ENCODE measurements at regions not wholly inside any gene's neighbourhood (a gene's known extent, or its start where the extent isn't known, plus 50 kb on each side); places are given as distances from the start of the nearest gene placed in this dataset.

- DNase-seq (ENCODE audit: low read depth, low spot score), result no peak
- Histone ChIP-seq H3K27me3 (ENCODE audit: control insufficient read depth, insufficient read depth, low read length) (no peaks in the 10 kb centered on the region), H3K9me3 (ENCODE audit: control insufficient read depth, insufficient read depth, low read length) (no peaks in the 10 kb centered on the region), H3K4me3 (ENCODE audit: low read depth, low read length) (no peak overlapping the region), H3K27ac (ENCODE audit: low read depth, low read length) (no peak overlapping the region)
- POLR2A ChIA-PET, result interaction anchor here (0.7 kb wide), 1 partner anchor 514 kb away, joined by 5 read pairs; no protein-coding TSS in a partner anchor
- CTCF ChIA-PET, result interaction anchor here (1.8 to 2.2 kb wide), 2 partner anchors 8 to 747 kb away, joined by 6 to 7 read pairs; no protein-coding TSS in a partner anchor
- no peak for TF ChIP-seq CTCF (IDR thresholded peaks at IDR 0.05; ENCODE audit: low read depth, low read length)
Observed at GRCh38 chr3:117518364-117518763, 808.8 kb downstream of the TUSC7 start.

- ChIA-PET CTCF (no interaction called here), POLR2A (no interaction called here)
- Histone ChIP-seq H3K9me3 (ENCODE audit: control insufficient read depth, insufficient read depth, low read length) (no peaks in the 10 kb centered on the region), H3K4me3 (ENCODE audit: low read depth, low read length) (no peak overlapping the region), H3K27me3 (ENCODE audit: control insufficient read depth, insufficient read depth, low read length) (no peaks in the 10 kb centered on the region), H3K27ac (ENCODE audit: low read depth, low read length) (no peak overlapping the region)
- no peak for DNase-seq (ENCODE audit: low read depth, low spot score)
- TF ChIP-seq CTCF (IDR thresholded peaks at IDR 0.05; ENCODE audit: low read depth, low read length), result no peak
Observed at GRCh38 chr3:117519776-117520175, 810.2 kb downstream of the TUSC7 start.

- TF ChIP-seq CTCF (IDR thresholded peaks at IDR 0.05; ENCODE audit: low read depth, low read length), result no peak
- no peak overlapping the region for H3K4me3 ChIP-seq (ENCODE audit: low read depth, low read length)
- H3K27me3 ChIP-seq (ENCODE audit: control insufficient read depth, insufficient read depth, low read length), result no peaks in the 10 kb centered on the region
- ChIA-PET POLR2A (no interaction called here), CTCF (no interaction called here)
- no peaks in the 10 kb centered on the region for H3K9me3 ChIP-seq (ENCODE audit: control insufficient read depth, insufficient read depth, low read length)
- DNase-seq (ENCODE audit: low read depth, low spot score), result no peak
- H3K27ac ChIP-seq (ENCODE audit: low read depth, low read length), result no peak overlapping the region
Observed at GRCh38 chr3:117520582-117520981, 811.0 kb downstream of the TUSC7 start.

GRCh38 chr3:117523418-117523817 is 813.8 kb downstream of the TUSC7 start:
- no peaks in the 10 kb centered on the region for H3K9me3 ChIP-seq (ENCODE audit: control insufficient read depth, insufficient read depth, low read length)
- H3K4me3 ChIP-seq (ENCODE audit: low read depth, low read length), result no peak overlapping the region
- DNase-seq (ENCODE audit: low read depth, low spot score), result no peak
- H3K27me3 ChIP-seq (ENCODE audit: control insufficient read depth, insufficient read depth, low read length), result no peaks in the 10 kb centered on the region
- H3K27ac ChIP-seq (ENCODE audit: low read depth, low read length), result no peak overlapping the region
- CTCF ChIA-PET, result interaction anchor here (0.8 to 1.0 kb wide), 2 partner anchors 420 to 753 kb away, joined by 3 to 6 read pairs; no protein-coding TSS in a partner anchor
- TF ChIP-seq CTCF (IDR thresholded peaks at IDR 0.05; ENCODE audit: low read depth, low read length), result no peak
- POLR2A ChIA-PET, result no interaction called here

- H3K27me3 ChIP-seq (ENCODE audit: control insufficient read depth, insufficient read depth, low read length), result no peaks in the 10 kb centered on the region
- H3K4me3 ChIP-seq (ENCODE audit: low read depth, low read length), result no peak overlapping the region
- TF ChIP-seq CTCF (IDR thresholded peaks at IDR 0.05; ENCODE audit: low read depth, low read length), result no peak
- no peaks in the 10 kb centered on the region for H3K9me3 ChIP-seq (ENCODE audit: control insufficient read depth, insufficient read depth, low read length)
- POLR2A ChIA-PET, result no interaction called here
- CTCF ChIA-PET, result interaction anchor here (0.6 to 3.1 kb wide), 7 partner anchors 196 to 1360 kb away, joined by 5 to 37 read pairs (median 8); no protein-coding TSS in a partner anchor
- DNase-seq (ENCODE audit: low read depth, low spot score), result peak; percentile 26
- no peak overlapping the region for H3K27ac ChIP-seq (ENCODE audit: low read depth, low read length)
Observed at GRCh38 chr3:117524890-117525289, 815.3 kb downstream of the TUSC7 start.
